CD8-positive, alpha-beta memory T cell (primary cell): ENCODE measurements at regions not wholly inside any gene's neighbourhood (a gene's known extent, or its start where the extent isn't known, plus 50 kb on each side); places are given as distances from the start of the nearest gene placed in this dataset.

Experiments
- CTCF ChIA-PET: fragments of 350-600 bp; sonication (Branson Sonifier 250); formaldehyde crosslinking; loops from one replicate; lab custom pipeline; 2021; ENCODE audit warnings: antibody characterized with exemption; lab: Charles Lee
- POLR2A ChIA-PET: fragments of 350-600 bp; sonication (Branson Sonifier 250); formaldehyde crosslinking; loops from one replicate; lab custom pipeline; 2021; ENCODE audit warnings: antibody characterized with exemption; lab: Charles Lee
- DNase-seq, 5 donors: peaks; one replicate each; pipeline versions ENCODE4 v3.0.0 to v3.0.0-alpha.2; 2020 to 2022; ENCODE audit warnings: mixed read lengths in 1 of 5
- H3K27ac ChIP-seq: one replicate; pipeline ENCODE4 v1.7.0; 2013; ENCODE audit warnings: low read depth, mild to moderate bottlenecking, low read length, moderate library complexity
- H3K27me3 ChIP-seq: 2 replicates; pipeline ENCODE4 v1.7.0; 2013; ENCODE audit warnings: low read length, mild to moderate bottlenecking; ENCODE audit not compliant: insufficient read depth, poor library complexity, severe bottlenecking
- H3K36me3 ChIP-seq: 2 replicates; pipeline ENCODE4 v1.7.0; 2013; ENCODE audit warnings: mild to moderate bottlenecking, low read length, moderate library complexity; ENCODE audit not compliant: insufficient read depth
- H3K4me1 ChIP-seq: 2 replicates; pipeline ENCODE4 v1.7.0; 2013; ENCODE audit warnings: mild to moderate bottlenecking, low read length, moderate library complexity; ENCODE audit not compliant: insufficient read depth
- H3K4me3 ChIP-seq: 2 replicates; pipeline ENCODE4 v1.7.0; 2013; ENCODE audit warnings: mild to moderate bottlenecking, low read length
- H3K9me3 ChIP-seq: 2 replicates; pipeline ENCODE4 v1.7.0; 2013; ENCODE audit warnings: mild to moderate bottlenecking, low read length
- H3K27ac Mint-ChIP-seq, 8 donors: one replicate each; pipeline ENCODE4 v1.8.0; 2020 to 2021; ENCODE audit warnings: mixed read lengths in 8 of 8, mild to moderate bottlenecking in 6 of 8, inconsistent platforms in 3 of 8, moderate library complexity in 3 of 8
- H3K27me3 Mint-ChIP-seq, 2 donors: one replicate each; pipeline ENCODE4 v1.8.0; 2020 to 2021; ENCODE audit warnings: mixed read lengths in 2 of 2, mild to moderate bottlenecking in 1 of 2, moderate library complexity in 1 of 2
- H3K36me3 Mint-ChIP-seq, 3 donors: one replicate each; pipeline ENCODE4 v1.8.0; 2020 to 2021; ENCODE audit warnings: mixed read lengths in 3 of 3, inconsistent platforms in 1 of 3, mild to moderate bottlenecking in 1 of 3
- H3K4me1 Mint-ChIP-seq, 3 donors: one replicate each; pipeline ENCODE4 v1.8.0; 2020 to 2021; ENCODE audit warnings: mixed read lengths in 3 of 3, inconsistent platforms in 1 of 3, mild to moderate bottlenecking in 1 of 3
- H3K4me3 Mint-ChIP-seq, 7 donors: one replicate each; pipeline ENCODE4 v1.8.0; 2020 to 2021; ENCODE audit warnings: mixed read lengths in 7 of 7, mild to moderate bottlenecking in 6 of 7, moderate library complexity in 4 of 7, inconsistent platforms in 2 of 7
- H3K9me3 Mint-ChIP-seq, 5 donors: one replicate each; pipeline ENCODE4 v1.8.0; 2020 to 2022; ENCODE audit warnings: mixed read lengths in 5 of 5, mild to moderate bottlenecking in 3 of 5, moderate library complexity in 2 of 5, inconsistent platforms in 1 of 5

GRCh38 chr15:62218841-62219240 is 53.8 kb upstream of the C2CD4B start:
- POLR2A ChIA-PET: no interaction called here
- DNase-seq: no peak

GRCh38 chr15:62219799-62220198 is 54.7 kb upstream of the C2CD4B start:
- H3K27ac ChIP-seq: no peak overlapping the region
- Mint-ChIP-seq H3K9me3 (peaks cover 4 to 30% (median 15%) of the 10 kb centered on the region in 5 donors), H3K4me1 (peaks cover 0 to 6% (median 0%) of the 10 kb centered on the region in 3 donors), H3K36me3 (no peaks in the 10 kb centered on the region), H3K27me3 (peaks cover 2 to 11% of the 10 kb centered on the region in 2 donors), H3K4me3 (no peak overlapping the region), H3K27ac (no peak overlapping the region)
- no peaks in the 10 kb centered on the region for H3K36me3 ChIP-seq
- no peak overlapping the region for H3K4me3 ChIP-seq
- no peak for DNase-seq
- ChIA-PET CTCF (no interaction called here), POLR2A (no interaction called here)
- no peaks in the 10 kb centered on the region for H3K4me1 ChIP-seq
- peaks cover 5% of the 10 kb centered on the region for H3K9me3 ChIP-seq
- H3K27me3 ChIP-seq: no peaks in the 10 kb centered on the region

More at GRCh38 chr15:62218841-62219240, 53.8 kb upstream of the C2CD4B start:
- H3K27ac ChIP-seq: no peak overlapping the region
- H3K27me3 Mint-ChIP-seq: peaks cover 2 to 7% of the 10 kb centered on the region in 2 donors
- H3K27me3 ChIP-seq: no peaks in the 10 kb centered on the region
- no peak overlapping the region for H3K4me3 Mint-ChIP-seq
- no peaks in the 10 kb centered on the region for H3K36me3 Mint-ChIP-seq
- peaks cover 0 to 6% (median 0%) of the 10 kb centered on the region in 3 donors for H3K4me1 Mint-ChIP-seq
- no peak overlapping the region for H3K4me3 ChIP-seq
- peaks cover 5% of the 10 kb centered on the region for H3K9me3 ChIP-seq
- H3K9me3 Mint-ChIP-seq: peaks cover 4 to 30% (median 15%) of the 10 kb centered on the region in 5 donors
- CTCF ChIA-PET: no interaction called here
- no peaks in the 10 kb centered on the region for H3K36me3 ChIP-seq
- no peak overlapping the region for H3K27ac Mint-ChIP-seq
- H3K4me1 ChIP-seq: no peaks in the 10 kb centered on the region

- H3K27me3 Mint-ChIP-seq: peaks cover 11 to 25% of the 10 kb centered on the region in 2 donors
- Histone ChIP-seq H3K27me3 (no peaks in the 10 kb centered on the region), H3K4me1 (no peaks in the 10 kb centered on the region), H3K27ac (no peak overlapping the region), H3K4me3 (no peak overlapping the region), H3K36me3 (no peaks in the 10 kb centered on the region), H3K9me3 (no peaks in the 10 kb centered on the region)
- peaks cover 0 to 6% (median 0%) of the 10 kb centered on the region in 3 donors for H3K4me1 Mint-ChIP-seq
- H3K9me3 Mint-ChIP-seq: peaks cover 0 to 6% (median 0%) of the 10 kb centered on the region in 5 donors
- H3K27ac Mint-ChIP-seq: peak overlapping the region in 3 of 8 donors; percentile 50 to 93 (median 67)
- DNase-seq: no peak
- no peaks in the 10 kb centered on the region for H3K36me3 Mint-ChIP-seq
- ChIA-PET POLR2A (no interaction called here), CTCF (no interaction called here)
- H3K4me3 Mint-ChIP-seq: peak overlapping the region in 1 of 7 donors; percentile 28
Observed at GRCh38 chr15:62223020-62223419, 57.9 kb upstream of the C2CD4B start.

GRCh38 chr15:62228604-62229003 is 63.5 kb upstream of the C2CD4B start:
- CTCF ChIA-PET: no interaction called here
- Mint-ChIP-seq H3K4me1 (no peaks in the 10 kb centered on the region), H3K4me3 (no peak overlapping the region), H3K27me3 (peaks cover 11 to 33% of the 10 kb centered on the region in 2 donors), H3K36me3 (no peaks in the 10 kb centered on the region), H3K9me3 (no peaks in the 10 kb centered on the region), H3K27ac (no peak overlapping the region)
- Histone ChIP-seq H3K4me3 (no peak overlapping the region), H3K36me3 (no peaks in the 10 kb centered on the region), H3K27me3 (no peaks in the 10 kb centered on the region), H3K27ac (no peak overlapping the region), H3K4me1 (no peaks in the 10 kb centered on the region), H3K9me3 (no peaks in the 10 kb centered on the region)
- POLR2A ChIA-PET: no interaction called here
- no peak for DNase-seq

GRCh38 chr15:62231856-62232255 is 66.8 kb upstream of the C2CD4B start:
- no peaks in the 10 kb centered on the region for H3K36me3 Mint-ChIP-seq
- no peaks in the 10 kb centered on the region for H3K36me3 ChIP-seq
- H3K27ac Mint-ChIP-seq: no peak overlapping the region
- H3K9me3 Mint-ChIP-seq: no peaks in the 10 kb centered on the region
- H3K4me1 ChIP-seq: no peaks in the 10 kb centered on the region
- H3K4me3 ChIP-seq: no peak overlapping the region
- peaks cover 9 to 29% of the 10 kb centered on the region in 2 donors for H3K27me3 Mint-ChIP-seq
- no peak for DNase-seq
- H3K4me3 Mint-ChIP-seq: no peak overlapping the region
- ChIA-PET POLR2A (no interaction called here), CTCF (interaction anchor here (1.1 kb wide), 1 partner anchor 30 kb away, joined by 3 read pairs; no protein-coding TSS in a partner anchor)
- H3K27ac ChIP-seq: no peak overlapping the region
- no peaks in the 10 kb centered on the region for H3K27me3 ChIP-seq
- H3K4me1 Mint-ChIP-seq: no peaks in the 10 kb centered on the region
- H3K9me3 ChIP-seq: no peaks in the 10 kb centered on the region

- Histone ChIP-seq H3K4me1 (no peaks in the 10 kb centered on the region), H3K36me3 (no peaks in the 10 kb centered on the region), H3K27ac (no peak overlapping the region), H3K9me3 (no peaks in the 10 kb centered on the region), H3K27me3 (no peaks in the 10 kb centered on the region), H3K4me3 (no peak overlapping the region)
- Mint-ChIP-seq H3K4me3 (no peak overlapping the region), H3K36me3 (no peaks in the 10 kb centered on the region), H3K27ac (no peak overlapping the region), H3K27me3 (peaks cover 0 to 6% of the 10 kb centered on the region in 2 donors), H3K9me3 (peaks cover 0 to 2% (median 0%) of the 10 kb centered on the region in 5 donors), H3K4me1 (no peaks in the 10 kb centered on the region)
- ChIA-PET CTCF (interaction anchor here (1.5 kb wide), 1 partner anchor 14 kb away, joined by 6 read pairs; no protein-coding TSS in a partner anchor), POLR2A (no interaction called here)
- no peak for DNase-seq
Observed at GRCh38 chr15:62240121-62241096, 75.3 kb upstream of the C2CD4B start.

GRCh38 chr15:62241135-62241770 is 76.2 kb upstream of the C2CD4B start:
- Histone ChIP-seq H3K4me3 (no peak overlapping the region), H3K27ac (no peak overlapping the region), H3K4me1 (no peaks in the 10 kb centered on the region), H3K9me3 (no peaks in the 10 kb centered on the region), H3K36me3 (no peaks in the 10 kb centered on the region), H3K27me3 (no peaks in the 10 kb centered on the region)
- H3K9me3 Mint-ChIP-seq: peaks cover 0 to 2% (median 0%) of the 10 kb centered on the region in 5 donors
- no peaks in the 10 kb centered on the region for H3K4me1 Mint-ChIP-seq
- POLR2A ChIA-PET: no interaction called here
- no peak overlapping the region for H3K4me3 Mint-ChIP-seq
- peaks cover 0 to 6% of the 10 kb centered on the region in 2 donors for H3K27me3 Mint-ChIP-seq
- DNase-seq: no peak
- H3K27ac Mint-ChIP-seq: no peak overlapping the region
- CTCF ChIA-PET: interaction anchor here (1.5 kb wide), 1 partner anchor 13 kb away, joined by 6 read pairs; no protein-coding TSS in a partner anchor
- no peaks in the 10 kb centered on the region for H3K36me3 Mint-ChIP-seq

- Mint-ChIP-seq H3K4me3 (no peak overlapping the region), H3K36me3 (no peaks in the 10 kb centered on the region), H3K27me3 (peaks cover 6 to 9% of the 10 kb centered on the region in 2 donors), H3K9me3 (peaks cover 0 to 2% (median 0%) of the 10 kb centered on the region in 5 donors), H3K4me1 (no peaks in the 10 kb centered on the region), H3K27ac (no peak overlapping the region)
- ChIA-PET CTCF (no interaction called here), POLR2A (no interaction called here)
- DNase-seq: no peak
- Histone ChIP-seq H3K9me3 (no peaks in the 10 kb centered on the region), H3K27me3 (no peaks in the 10 kb centered on the region), H3K27ac (no peak overlapping the region), H3K36me3 (no peaks in the 10 kb centered on the region), H3K4me1 (no peaks in the 10 kb centered on the region), H3K4me3 (no peak overlapping the region)
Observed at GRCh38 chr15:62242999-62243398, 77.9 kb upstream of the C2CD4B start.
